Astrocyte of the spinal cord (primary cell): ENCODE measurements at regions not wholly inside any gene's neighbourhood (a gene's known extent, or its start where the extent isn't known, plus 50 kb on each side); places are given as distances from the start of the nearest gene placed in this dataset.

Source experiments
- DNase-seq: peaks from one replicate; pipeline ENCODE4 v3.0.0; 2011; ENCODE audit warnings: low read depth, low spot score
- H3K4me3 ChIP-seq: 2 replicates; pipeline ENCODE4 v1.5.1; 2011; ENCODE audit warnings: low read depth, mild to moderate bottlenecking, low read length, moderate library complexity
- CTCF ChIP-seq: IDR thresholded peaks from 2 replicates; pipeline ENCODE4 v1.5.1; 2012; ENCODE audit warnings: low read depth, mild to moderate bottlenecking, low read length, inconsistent platforms
- in situ Hi-C: cut with HindIII; loops from 2 replicates; pipeline ENCODE4 v1.10.0; 2017; ENCODE audit warnings: low sequenced_read_pairs

DNA sequence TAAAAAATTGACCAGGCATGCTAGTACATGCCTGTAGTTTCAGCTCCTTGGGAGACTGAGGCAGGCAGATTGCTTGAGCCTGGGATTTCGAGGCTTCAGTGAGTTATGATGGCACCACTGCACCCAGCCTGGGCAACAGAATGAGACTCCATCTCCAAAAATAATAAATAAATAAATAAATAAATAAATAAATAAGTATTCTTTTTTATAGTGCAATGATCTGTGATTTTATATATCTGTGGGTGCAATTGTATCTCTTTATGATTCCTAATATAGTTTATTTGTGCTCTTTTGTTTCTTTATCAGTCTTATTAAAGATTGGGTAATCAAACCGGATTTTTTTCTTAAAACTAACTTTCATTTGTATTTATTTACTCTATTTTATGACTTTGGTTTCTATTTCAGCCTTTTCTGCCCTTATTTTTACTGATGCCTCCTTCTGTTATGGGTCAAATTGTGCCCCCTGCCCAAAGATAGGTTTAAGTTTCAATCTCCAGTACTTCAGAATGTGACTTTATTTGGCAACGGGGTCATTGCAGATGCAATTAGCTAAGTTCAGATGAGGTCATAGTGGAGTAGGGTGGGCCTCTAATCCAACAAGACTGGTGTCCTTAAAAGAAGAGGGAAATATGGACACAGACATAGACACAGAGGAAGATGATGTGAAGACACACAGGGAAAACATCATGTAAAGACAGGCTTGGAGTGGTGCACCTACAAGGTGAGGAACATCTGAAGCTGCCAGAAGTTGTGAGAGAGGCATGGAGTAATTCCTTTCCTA lies 74.9 kb upstream of the CDC42BPA start:
- no peak for TF ChIP-seq CTCF
- DNase-seq, result no peak
- in situ Hi-C loops, result no loop called here
- no peak overlapping the region for H3K4me3 ChIP-seq

GRCh38 chr1:227391879-227392278 lies 73.6 kb upstream of the CDC42BPA start:
- DNase-seq, result no peak
- in situ Hi-C loops, result no loop called here
- no peak overlapping the region for H3K4me3 ChIP-seq
- TF ChIP-seq CTCF, result no peak

DNA sequence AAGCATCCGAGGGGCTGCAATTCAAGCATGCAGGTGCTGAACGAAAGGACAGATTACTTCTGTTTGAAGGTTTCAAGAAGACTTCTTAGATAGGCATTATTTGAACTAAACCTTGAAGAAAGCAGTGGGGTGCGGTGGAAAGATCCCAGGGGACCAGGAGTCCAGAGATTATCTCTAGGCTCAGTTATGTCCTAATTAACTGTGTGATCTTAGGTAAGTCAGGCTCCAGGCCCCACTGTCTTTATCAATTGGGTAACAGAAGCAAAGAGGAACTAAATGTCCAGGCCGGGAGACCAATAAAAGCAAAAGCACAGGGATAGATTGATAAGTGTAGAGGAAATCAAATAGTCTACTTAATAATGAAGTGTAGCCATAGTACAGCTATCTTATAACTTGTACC lies 72.9 kb upstream of the CDC42BPA start:
- no peak for DNase-seq
- TF ChIP-seq CTCF, result no peak
- in situ Hi-C loops, result no loop called here
- no peak overlapping the region for H3K4me3 ChIP-seq

DNA sequence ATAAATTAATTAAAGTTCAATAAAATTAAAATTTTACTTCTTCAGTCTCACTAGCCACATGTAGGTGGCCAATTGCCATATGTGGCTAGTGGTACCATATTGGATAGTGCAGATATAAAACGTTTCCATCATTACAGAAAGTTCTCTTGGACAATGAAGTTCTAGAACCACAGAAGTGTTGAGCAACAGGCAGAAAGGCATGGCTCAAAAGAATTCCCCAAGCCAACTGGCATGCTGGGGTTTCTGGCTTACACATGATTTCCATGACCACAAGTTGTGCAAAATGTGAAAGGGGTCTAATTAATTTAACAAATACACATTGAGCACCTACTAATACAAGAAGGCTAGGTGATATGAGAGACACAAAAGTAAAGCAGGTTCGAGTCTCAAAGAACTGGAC lies 72.2 kb upstream of the CDC42BPA start:
- in situ Hi-C loops, result no loop called here
- DNase-seq, result no peak
- H3K4me3 ChIP-seq, result no peak overlapping the region
- TF ChIP-seq CTCF, result no peak

- TF ChIP-seq CTCF, result no peak
- H3K4me3 ChIP-seq, result no peak overlapping the region
- in situ Hi-C loops, result no loop called here
- no peak for DNase-seq
These were observed 70.2 kb upstream of the CDC42BPA start for GRCh38 chr1:227388214-227389168.

DNA sequence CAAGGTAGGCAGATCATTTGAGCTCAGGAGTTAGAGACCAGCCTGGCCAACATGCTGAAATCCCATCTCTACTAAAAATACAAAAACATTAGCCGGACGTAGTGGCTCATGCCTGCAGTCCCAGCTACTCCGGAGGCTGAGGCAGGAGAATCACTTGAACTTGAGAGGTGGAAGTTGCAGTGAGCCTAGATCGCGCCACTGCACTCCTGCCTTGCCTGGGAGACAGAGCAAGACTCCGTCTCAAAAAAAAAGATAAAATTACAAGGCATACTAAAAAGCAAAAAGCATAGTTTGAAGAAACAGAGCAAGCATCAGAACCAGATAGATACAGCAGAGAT lies 61.2 kb upstream of the CDC42BPA start:
- in situ Hi-C loops, result no loop called here
- H3K4me3 ChIP-seq, result no peak overlapping the region
- TF ChIP-seq CTCF, result no peak
- DNase-seq, result no peak
